SK-MEL-5 (cell line): ENCODE measurements at regions not wholly inside any gene's neighbourhood (a gene's known extent, or its start where the extent isn't known, plus 50 kb on each side); places are given as distances from the start of the nearest gene placed in this dataset.

Experiments used
- DNase-seq: peaks from one replicate; pipeline ENCODE4 v3.0.0-alpha.2; 2016; ENCODE audit warnings: low read depth, low spot score
- in situ Hi-C: cut with HindIII; loops from 2 replicates; pipeline ENCODE4 v1.10.0; 2016; ENCODE audit warnings: low sequenced_read_pairs, high pct_unique_total_duplicates, low pct_unique_long_range_greater_than_20kb

DNA sequence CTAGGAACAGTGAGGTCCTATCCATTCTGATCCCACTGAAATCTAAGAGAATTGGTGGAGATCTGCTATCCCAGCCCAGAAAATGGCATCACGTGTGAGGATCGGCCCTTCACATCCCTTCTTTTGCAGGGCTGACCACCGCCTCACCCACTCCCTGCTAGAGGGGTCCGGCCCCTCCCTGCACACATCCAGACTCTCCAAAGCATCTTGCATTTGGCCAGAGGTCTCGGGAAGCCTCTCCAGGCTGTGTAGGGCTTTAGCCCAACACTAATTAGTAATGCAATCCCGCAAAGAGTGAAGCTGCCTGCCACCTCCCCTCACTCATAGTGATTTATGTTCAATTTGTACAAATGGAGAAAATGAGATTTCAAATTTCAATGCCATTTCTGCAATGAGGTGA lies 434.4 kb upstream of the ZFHX3 start:
- DNase-seq, result no peak
- in situ Hi-C loops, result no loop called here

DNA sequence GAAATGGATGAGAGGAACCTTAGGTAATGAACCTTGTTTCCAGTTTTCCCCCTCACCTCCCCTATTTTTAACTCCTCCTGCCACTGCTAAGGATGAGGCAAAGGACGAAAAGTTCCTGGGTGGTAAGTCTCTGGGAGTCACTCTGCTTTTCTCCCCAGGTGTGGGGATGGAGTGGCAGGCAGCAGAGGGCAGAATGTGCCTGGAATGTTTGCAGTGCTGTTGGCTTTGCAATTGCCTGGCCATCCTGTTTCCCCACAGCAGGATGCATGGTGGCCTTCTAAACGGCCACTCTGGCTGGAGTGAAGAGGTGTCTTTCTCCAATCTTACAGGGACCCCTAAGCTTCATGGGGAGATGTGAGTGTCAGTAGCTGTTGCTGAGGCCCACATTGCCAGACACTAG lies 432.5 kb upstream of the ZFHX3 start:
- no peak for DNase-seq
- in situ Hi-C loops, result no loop called here

GRCh38 chr16:73473713-73474112 lies 425.8 kb upstream of the ZFHX3 start:
- in situ Hi-C loops, result no loop called here
- no peak for DNase-seq

DNA sequence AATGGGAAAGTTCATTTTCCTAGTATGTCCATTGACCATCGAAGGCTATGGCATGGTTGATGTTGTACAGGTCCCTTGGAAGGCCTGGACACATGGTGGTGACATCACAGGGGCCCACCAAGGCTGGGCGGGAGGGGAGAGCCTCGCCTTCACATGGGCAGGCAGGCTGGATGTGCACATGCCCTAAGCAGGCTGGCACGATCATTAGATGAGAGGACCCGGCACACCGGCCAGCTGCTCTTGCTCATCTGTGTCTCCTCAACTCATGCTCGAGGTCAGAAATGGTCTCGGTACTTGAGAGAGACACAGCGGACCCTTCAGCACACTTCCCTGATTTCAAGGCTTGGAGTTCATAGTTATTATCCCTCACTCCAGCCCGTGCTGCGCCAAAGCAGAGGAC lies 416.9 kb upstream of the ZFHX3 start:
- in situ Hi-C loops, result no loop called here
- DNase-seq, result no peak

DNA sequence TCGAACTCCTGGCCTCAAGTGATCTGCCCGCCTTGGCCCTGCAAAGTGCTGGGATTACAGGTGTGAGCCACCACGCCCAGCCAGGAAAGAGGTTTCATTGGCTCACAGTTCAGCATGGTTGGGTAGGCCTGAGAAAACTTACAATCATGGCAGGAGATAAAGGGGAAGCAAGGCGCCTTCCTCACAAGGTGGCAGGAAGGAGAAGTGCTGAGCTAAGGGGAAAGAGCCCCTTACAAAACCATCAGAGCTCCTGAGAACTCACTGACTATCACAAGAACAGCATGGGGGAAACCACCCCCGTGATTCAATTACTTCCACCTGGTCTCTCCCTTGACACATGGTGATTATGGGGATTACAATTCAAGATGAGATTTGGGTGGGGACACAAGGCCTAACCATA lies 411.7 kb upstream of the ZFHX3 start:
- no peak for DNase-seq
- in situ Hi-C loops, result no loop called here

DNA sequence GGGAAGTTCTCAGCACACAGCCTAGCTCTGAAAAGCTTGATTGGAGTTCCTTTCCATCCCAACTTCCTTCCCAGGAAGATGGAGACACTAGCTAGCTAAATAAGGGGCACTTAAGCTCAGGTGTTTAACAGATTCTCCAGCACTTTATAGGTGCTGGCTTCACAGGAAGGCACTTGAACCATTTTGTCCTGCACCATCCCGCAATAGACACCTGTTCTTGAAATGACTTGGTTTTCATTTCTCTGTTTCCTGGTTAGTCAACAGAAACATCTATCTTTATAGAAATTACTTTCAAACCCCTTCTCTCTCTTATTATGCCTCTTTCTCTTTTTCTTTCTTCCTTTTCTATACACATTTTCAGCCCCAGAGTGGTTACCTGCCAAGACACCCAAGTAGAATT lies 409.9 kb upstream of the ZFHX3 start:
- DNase-seq, result no peak
- in situ Hi-C loops, result no loop called here

GRCh38 chr16:73448970-73449369 lies 401.0 kb upstream of the ZFHX3 start:
- DNase-seq, result no peak
- in situ Hi-C loops, result no loop called here

- in situ Hi-C loops, result no loop called here
- no peak for DNase-seq
Observed at GRCh38 chr16:73447846-73448245, 399.9 kb upstream of the ZFHX3 start.

DNA sequence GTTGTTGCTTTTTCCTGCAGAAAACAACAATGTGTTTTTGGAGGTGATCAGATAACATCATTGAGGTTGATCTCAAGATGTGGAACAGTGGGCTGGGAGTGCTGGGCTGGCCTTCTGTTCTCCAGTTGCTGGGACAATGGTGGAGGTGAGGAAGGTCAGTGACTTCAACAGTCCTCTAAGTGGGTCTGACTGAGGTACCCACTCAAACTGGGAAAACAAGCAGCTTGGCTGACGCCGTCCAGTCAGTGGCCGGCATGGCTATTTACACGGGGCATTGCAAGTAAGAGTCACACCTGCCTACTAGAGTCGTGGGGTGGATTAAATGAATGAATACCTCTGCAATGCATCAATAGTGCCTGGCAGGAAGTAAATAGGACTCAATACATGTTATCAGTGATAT lies 386.7 kb upstream of the ZFHX3 start:
- DNase-seq, result no peak
- in situ Hi-C loops, result no loop called here

DNA sequence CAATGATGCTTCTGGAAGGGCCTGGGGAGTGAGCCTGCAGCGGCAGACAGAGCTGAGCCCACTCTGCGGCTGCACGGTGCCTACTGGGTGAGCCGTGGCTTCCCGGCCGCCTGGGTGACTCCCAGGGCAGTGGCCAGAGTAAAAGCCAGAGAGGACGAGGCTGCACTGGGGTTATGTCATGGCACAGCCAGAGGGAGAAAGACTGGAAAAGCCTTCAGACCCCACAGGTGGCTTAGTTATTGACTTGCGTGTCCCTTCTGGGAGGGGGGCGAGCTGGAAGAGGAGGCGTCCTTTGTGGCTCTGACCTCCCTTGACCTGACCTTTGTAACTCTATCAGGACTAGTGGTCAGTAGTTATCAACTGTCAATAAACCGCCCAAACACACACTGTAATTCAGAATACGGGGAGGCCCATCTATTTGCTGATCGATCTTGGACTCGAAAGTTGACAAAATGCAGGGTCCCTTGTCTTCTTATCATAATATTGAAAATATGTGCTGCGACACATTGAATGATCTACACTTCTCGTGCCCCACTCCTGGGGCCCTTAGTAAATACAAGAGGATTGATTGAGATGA lies 385.9 kb upstream of the ZFHX3 start:
- no peak for DNase-seq

GRCh38 chr16:73432850-73433730 lies 385.2 kb upstream of the ZFHX3 start:
- no peak for DNase-seq
- in situ Hi-C loops, result no loop called here

More for the DNA sequence above, 385.9 kb upstream of the ZFHX3 start:
- in situ Hi-C loops, result no loop called here

DNA sequence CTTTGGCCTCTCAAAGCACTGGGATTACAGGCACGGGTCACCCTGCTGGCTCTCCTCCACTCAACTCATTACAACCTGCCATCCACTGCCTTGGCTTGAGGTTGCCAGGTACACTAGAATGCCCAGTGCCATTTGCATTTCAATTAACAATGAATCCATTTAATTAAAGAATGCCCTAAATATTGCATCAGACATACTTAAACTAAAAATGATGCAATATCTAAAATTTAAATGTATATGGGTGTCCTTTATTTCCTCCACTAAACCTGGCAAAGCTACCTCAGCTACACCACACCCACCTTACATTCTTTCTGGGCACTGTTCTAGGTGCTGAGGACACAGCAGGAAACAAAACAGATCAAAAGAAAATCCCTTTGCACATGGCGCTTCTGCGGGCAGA lies 382.2 kb upstream of the ZFHX3 start:
- in situ Hi-C loops, result no loop called here
- no peak for DNase-seq

DNA sequence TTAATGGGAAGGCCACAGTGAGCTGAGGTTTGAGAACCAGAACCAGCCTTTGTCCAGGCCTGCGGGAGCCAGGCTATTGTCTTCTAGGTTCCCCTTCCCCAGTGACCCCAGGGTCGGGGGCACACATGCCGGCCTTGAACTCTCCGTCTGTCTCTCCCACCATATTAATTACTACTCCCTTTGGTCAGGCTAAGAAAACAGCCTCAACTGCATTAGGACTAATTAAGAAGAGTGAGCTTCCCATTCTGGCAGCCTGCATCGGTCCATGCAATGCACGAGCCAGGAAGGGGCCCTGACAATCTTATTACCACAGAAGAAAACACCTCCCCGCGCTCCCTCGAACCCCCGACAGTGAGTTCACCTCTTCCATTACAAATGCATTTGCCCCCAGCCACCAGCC lies 380.2 kb upstream of the ZFHX3 start:
- in situ Hi-C loops, result no loop called here
- DNase-seq, result no peak

GRCh38 chr16:73427164-73427563 lies 379.2 kb upstream of the ZFHX3 start:
- in situ Hi-C loops, result no loop called here
- DNase-seq, result no peak

DNA sequence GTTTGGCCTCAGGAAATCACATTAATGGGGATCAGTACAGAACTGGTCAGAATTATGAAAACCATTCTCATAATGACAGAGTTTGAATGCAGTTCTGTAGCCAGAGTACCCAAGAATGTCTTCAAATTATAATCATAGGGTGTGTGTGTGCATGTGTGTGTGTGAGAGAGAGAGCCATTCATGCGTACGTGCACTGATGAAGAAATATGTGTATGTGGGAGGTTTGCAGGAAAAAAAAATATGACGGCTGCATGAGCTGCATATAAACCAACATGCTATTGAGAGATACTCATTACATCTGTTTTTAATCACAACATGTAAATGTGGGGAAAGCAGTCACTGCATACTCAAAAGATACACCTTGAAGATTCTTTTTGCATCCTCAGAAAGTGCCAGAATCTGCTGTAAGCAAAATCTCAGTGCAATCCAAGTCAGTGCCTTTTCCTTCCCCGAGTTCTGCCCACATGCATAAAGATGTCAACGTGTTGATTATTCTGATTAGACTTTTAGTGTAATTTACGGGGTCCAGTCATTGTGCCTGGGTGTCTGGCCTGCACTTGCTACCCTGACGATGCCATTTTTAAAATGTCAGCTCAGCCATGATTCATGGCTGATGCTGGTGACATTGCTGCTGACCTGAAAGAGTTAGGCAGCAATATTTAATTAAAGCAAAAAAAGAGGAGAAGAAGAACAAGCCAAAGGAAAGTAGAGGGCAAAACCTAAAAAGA lies 378.7 kb upstream of the ZFHX3 start:
- no peak for DNase-seq
- in situ Hi-C loops, result no loop called here

GRCh38 chr16:73420676-73421075 lies 372.7 kb upstream of the ZFHX3 start:
- DNase-seq, result no peak
- in situ Hi-C loops, result no loop called here

- DNase-seq, result no peak
Observed at GRCh38 chr16:73420244-73420643, 372.3 kb upstream of the ZFHX3 start.

GRCh38 chr16:73418691-73419090 lies 370.8 kb upstream of the ZFHX3 start:
- no peak for DNase-seq
- in situ Hi-C loops, result no loop called here

More at GRCh38 chr16:73420244-73420643, 372.3 kb upstream of the ZFHX3 start:
- in situ Hi-C loops, result no loop called here

GRCh38 chr16:73418051-73418450 lies 370.1 kb upstream of the ZFHX3 start:
- DNase-seq, result no peak
- in situ Hi-C loops, result no loop called here
